ENCODE measurements at regions not wholly inside any gene's neighbourhood (a gene's known extent, or its start where the extent isn't known, plus 50 kb on each side); places are given as distances from the start of the nearest gene placed in this dataset.

DNA sequence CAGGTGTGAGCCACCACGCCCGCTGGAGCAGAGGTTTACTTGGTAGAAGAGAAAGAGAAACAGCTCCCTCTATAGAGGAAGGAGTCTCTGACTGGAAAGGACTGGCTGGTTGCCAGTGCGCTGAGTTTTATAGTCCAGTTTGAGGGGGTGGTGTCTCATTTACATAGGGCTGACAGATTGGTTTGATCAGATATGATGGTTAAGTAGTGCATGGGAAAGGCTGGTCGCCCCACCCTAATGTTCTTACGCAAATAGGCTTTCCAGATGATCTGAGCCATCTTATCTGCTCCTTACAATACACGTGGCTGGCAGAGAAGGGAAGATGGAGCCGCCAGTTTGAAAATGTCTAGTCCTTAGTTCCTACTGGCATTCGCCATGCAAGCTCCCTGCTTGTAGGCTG, 439.5 kb downstream of the NAF1 start:
- TF ChIP-seq, protein P1, sequence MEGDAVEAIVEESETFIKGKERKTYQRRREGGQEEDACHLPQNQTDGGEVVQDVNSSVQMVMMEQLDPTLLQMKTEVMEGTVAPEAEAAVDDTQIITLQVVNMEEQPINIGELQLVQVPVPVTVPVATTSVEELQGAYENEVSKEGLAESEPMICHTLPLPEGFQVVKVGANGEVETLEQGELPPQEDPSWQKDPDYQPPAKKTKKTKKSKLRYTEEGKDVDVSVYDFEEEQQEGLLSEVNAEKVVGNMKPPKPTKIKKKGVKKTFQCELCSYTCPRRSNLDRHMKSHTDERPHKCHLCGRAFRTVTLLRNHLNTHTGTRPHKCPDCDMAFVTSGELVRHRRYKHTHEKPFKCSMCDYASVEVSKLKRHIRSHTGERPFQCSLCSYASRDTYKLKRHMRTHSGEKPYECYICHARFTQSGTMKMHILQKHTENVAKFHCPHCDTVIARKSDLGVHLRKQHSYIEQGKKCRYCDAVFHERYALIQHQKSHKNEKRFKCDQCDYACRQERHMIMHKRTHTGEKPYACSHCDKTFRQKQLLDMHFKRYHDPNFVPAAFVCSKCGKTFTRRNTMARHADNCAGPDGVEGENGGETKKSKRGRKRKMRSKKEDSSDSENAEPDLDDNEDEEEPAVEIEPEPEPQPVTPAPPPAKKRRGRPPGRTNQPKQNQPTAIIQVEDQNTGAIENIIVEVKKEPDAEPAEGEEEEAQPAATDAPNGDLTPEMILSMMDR (IDR thresholded peaks at IDR 0.05): no peak
- TF ChIP-seq POLR2AphosphoS5 (IDR thresholded peaks at IDR 0.05): no peak
- no peak for TF ChIP-seq POLR2A (IDR thresholded peaks at IDR 0.05)
